ENCODE measurements at regions not wholly inside any gene's neighbourhood (a gene's known extent, or its start where the extent isn't known, plus 50 kb on each side); places are given as distances from the start of the nearest gene placed in this dataset.

DNA sequence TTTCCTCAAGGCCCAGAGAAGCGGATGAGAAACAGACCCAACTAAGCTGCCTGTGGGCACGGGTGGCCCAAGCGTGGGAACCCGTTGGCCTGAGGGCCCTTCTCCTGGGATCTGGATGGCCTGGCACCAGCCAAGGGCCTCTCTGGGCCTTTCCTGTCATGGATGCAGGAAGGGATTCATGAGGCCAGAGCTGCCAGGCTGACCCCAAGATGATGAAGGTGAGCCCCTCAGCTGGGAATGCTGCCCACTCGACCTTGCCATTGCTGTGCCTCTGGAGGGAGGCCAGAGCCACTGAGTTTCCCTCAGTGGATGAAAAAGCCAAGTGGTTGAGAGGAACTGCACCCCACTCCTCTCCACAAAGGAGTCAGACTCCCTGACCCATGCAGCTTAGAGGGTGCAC lies 171.2 kb downstream of the VEGFA start:
- 90% methylated on average over 5 of the region's 5 CpGs for WGBS, 2 donors
- peaks cover 4 to 12% (median 4%) of the 10 kb centered on the region in 4 donors for H3K9me3 ChIP-seq (ENCODE audit: control insufficient read depth in 4 of 4, insufficient read depth in 3 of 4, low read length in 3 of 4)
- H3K4me1 ChIP-seq (ENCODE audit: control insufficient read depth in 5 of 5, insufficient read depth in 5 of 5, low read length in 5 of 5), result peaks cover 0 to 34% (median 4%) of the 10 kb centered on the region in 5 donors
- no peak overlapping the region for H3K27ac ChIP-seq (ENCODE audit: low read depth in 1 of 2, low read length in 1 of 2)
- H3K9ac ChIP-seq (ENCODE audit: insufficient read depth in 1 of 2, low read length in 2 of 2), result no peak overlapping the region
- TF ChIP-seq, protein P1, sequence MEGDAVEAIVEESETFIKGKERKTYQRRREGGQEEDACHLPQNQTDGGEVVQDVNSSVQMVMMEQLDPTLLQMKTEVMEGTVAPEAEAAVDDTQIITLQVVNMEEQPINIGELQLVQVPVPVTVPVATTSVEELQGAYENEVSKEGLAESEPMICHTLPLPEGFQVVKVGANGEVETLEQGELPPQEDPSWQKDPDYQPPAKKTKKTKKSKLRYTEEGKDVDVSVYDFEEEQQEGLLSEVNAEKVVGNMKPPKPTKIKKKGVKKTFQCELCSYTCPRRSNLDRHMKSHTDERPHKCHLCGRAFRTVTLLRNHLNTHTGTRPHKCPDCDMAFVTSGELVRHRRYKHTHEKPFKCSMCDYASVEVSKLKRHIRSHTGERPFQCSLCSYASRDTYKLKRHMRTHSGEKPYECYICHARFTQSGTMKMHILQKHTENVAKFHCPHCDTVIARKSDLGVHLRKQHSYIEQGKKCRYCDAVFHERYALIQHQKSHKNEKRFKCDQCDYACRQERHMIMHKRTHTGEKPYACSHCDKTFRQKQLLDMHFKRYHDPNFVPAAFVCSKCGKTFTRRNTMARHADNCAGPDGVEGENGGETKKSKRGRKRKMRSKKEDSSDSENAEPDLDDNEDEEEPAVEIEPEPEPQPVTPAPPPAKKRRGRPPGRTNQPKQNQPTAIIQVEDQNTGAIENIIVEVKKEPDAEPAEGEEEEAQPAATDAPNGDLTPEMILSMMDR (IDR thresholded peaks at IDR 0.05; ENCODE audit: control extremely low read depth, extremely low read depth), result no peak
- H3K4me3 ChIP-seq, result no peak overlapping the region
- H3K27me3 ChIP-seq (ENCODE audit: control insufficient read depth in 3 of 3, insufficient read depth in 3 of 3, low read length in 2 of 3), result no peaks in the 10 kb centered on the region
- ATAC-seq (ENCODE audit: insufficient read depth, low FRiP score), result no peak
- no peak for DNase-seq
- no peaks in the 10 kb centered on the region for H3K36me3 ChIP-seq (ENCODE audit: control insufficient read depth in 4 of 4, insufficient read depth in 4 of 4, low read length in 4 of 4)

DNA sequence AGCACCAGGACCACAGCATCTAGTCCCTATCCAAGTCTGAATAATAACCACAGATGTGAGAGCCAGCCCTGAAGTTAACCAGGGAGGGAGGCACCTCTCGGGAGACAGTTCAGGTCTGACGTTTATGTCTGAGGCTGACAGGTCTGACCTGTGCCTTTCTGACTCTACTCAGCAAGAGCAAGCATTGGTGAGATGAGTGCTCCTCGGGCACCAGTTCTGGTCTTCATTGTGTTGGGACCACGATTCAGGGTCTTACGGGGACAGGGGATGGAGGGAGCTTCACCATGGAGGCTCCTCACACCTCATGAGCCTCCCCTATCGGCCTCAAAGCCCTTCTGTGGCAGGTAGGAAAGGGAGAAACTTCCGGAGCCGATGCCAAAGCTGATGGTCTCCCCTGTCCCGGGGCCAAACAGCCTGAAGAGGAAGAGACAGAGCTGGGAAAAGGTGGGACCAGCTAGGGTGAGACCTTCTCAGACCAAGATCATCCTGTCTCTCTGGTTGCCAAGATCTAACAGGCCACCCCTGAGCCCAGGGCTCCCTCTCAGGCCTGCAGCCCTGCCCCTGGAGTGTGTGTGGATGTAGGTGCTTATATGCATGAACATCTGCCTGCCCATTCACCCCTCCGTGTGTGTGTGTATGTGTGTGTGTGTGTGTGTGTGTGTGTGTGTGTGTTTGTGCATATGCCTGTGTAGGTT lies 170.5 kb downstream of the VEGFA start:
- DNase-seq (no peak), ATAC-seq (ENCODE audit: insufficient read depth, low FRiP score) (no peak)
- 94% methylated on average over 10 of the region's 10 CpGs for WGBS, 2 donors
- Histone ChIP-seq H3K9me3 (ENCODE audit: control insufficient read depth in 4 of 4, insufficient read depth in 3 of 4, low read length in 3 of 4) (peaks cover 3 to 6% (median 4%) of the 10 kb centered on the region in 4 donors), H3K36me3 (ENCODE audit: control insufficient read depth in 4 of 4, insufficient read depth in 4 of 4, low read length in 4 of 4) (no peaks in the 10 kb centered on the region), H3K4me1 (ENCODE audit: control insufficient read depth in 5 of 5, insufficient read depth in 5 of 5, low read length in 5 of 5) (peaks cover 0 to 40% (median 8%) of the 10 kb centered on the region in 5 donors), H3K4me3 (no peak overlapping the region), H3K9ac (ENCODE audit: insufficient read depth in 1 of 2, low read length in 2 of 2) (no peak overlapping the region), H3K27ac (ENCODE audit: low read depth in 1 of 2, low read length in 1 of 2) (no peak overlapping the region), H3K27me3 (ENCODE audit: control insufficient read depth in 3 of 3, insufficient read depth in 3 of 3, low read length in 2 of 3) (no peaks in the 10 kb centered on the region)
- TF ChIP-seq, protein P1 (IDR thresholded peaks at IDR 0.05; ENCODE audit: control extremely low read depth, extremely low read depth), result no peak

DNA sequence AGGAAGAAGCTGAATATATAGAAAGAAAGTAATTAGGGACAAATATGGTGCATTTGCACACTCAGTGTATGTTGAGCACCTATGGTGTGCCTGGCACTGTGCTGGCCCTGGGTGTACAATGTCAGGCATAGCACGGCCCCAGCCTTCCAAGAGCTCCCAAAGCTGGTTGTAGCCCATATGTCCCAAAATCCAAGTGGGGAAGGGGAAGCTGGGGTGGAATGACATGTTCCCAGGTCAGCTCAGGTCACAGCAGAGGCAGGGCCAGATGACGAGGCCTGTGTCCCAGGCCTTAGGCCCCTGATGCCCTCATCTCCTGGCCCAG lies 170.0 kb downstream of the VEGFA start:
- Histone ChIP-seq H3K9me3 (ENCODE audit: control insufficient read depth in 4 of 4, insufficient read depth in 3 of 4, low read length in 3 of 4) (peaks cover 1 to 2% (median 2%) of the 10 kb centered on the region in 4 donors), H3K4me1 (ENCODE audit: control insufficient read depth in 5 of 5, insufficient read depth in 5 of 5, low read length in 5 of 5) (peaks cover 0 to 43% (median 10%) of the 10 kb centered on the region in 5 donors), H3K9ac (ENCODE audit: insufficient read depth in 1 of 2, low read length in 2 of 2) (no peak overlapping the region), H3K4me3 (no peak overlapping the region), H3K27ac (ENCODE audit: low read depth in 1 of 2, low read length in 1 of 2) (no peak overlapping the region), H3K36me3 (ENCODE audit: control insufficient read depth in 4 of 4, insufficient read depth in 4 of 4, low read length in 4 of 4) (no peaks in the 10 kb centered on the region), H3K27me3 (ENCODE audit: control insufficient read depth in 3 of 3, insufficient read depth in 3 of 3, low read length in 2 of 3) (no peaks in the 10 kb centered on the region)
- WGBS, 2 donors, result 89% methylated on average over 2 of the region's 2 CpGs
- DNase-seq (no peak), ATAC-seq (ENCODE audit: insufficient read depth, low FRiP score) (no peak)
- TF ChIP-seq, protein P1 (IDR thresholded peaks at IDR 0.05; ENCODE audit: control extremely low read depth, extremely low read depth), result no peak

Data from lung (tissue), 11 donors.